Fibroblast of gingiva (primary cell): ENCODE measurements at regions not wholly inside any gene's neighbourhood (a gene's known extent, or its start where the extent isn't known, plus 50 kb on each side); places are given as distances from the start of the nearest gene placed in this dataset.

Experiments used
- DNase-seq: peaks from one replicate; pipeline ENCODE4 v3.0.0-alpha.2; 2011; ENCODE audit warnings: low read depth

DNA sequence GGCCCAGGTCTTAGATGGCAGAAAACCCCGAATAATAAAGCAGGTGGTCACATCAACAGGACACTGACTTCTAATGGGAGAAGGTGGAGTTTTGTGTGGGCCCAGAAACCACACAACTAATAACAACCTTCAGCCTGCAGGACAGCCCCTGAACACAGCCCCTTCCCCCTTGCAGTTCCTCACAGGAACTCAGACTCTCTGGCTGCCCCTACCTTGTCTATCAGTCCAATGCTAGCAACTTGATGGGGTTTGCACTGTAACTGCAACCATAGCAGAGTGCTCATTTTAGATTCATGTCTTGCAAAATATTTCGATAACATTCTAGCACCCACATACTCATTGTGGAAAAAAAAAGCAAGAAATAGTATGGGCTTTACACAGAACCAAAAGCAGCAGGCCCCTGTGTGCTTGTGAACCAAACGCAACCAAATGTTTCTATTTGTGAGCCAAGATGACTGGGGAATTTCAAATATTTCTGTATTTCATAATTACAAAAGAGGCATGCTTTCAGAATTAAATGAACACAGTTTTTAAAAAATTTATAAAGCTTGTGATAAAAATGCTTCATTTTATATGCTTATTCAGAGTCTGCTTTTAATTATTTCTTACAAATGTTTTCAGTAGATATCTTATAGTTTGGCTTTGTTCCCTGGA is 62.7 kb upstream of the PDE4D start:
- DNase-seq: peak; percentile 29

DNA sequence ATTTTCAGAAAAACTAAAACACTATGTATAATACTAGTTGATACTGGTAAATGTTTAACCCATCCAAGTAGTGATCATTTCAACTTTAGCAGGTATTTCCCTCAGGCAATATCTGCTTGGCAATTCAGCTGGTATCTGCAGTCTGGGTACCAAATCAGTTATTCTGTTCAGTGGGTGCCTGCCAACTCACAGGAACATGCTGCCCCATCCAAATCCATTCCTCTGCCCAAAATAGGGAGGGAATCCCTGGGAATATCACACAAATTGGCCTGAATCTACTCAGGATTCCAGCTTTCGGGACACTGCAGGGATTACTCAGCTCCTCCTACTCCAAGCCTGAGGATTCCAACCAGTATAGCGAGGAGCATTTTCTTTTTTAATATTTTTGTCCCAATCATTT is 61.7 kb upstream of the PDE4D start:
- DNase-seq: no peak

DNA sequence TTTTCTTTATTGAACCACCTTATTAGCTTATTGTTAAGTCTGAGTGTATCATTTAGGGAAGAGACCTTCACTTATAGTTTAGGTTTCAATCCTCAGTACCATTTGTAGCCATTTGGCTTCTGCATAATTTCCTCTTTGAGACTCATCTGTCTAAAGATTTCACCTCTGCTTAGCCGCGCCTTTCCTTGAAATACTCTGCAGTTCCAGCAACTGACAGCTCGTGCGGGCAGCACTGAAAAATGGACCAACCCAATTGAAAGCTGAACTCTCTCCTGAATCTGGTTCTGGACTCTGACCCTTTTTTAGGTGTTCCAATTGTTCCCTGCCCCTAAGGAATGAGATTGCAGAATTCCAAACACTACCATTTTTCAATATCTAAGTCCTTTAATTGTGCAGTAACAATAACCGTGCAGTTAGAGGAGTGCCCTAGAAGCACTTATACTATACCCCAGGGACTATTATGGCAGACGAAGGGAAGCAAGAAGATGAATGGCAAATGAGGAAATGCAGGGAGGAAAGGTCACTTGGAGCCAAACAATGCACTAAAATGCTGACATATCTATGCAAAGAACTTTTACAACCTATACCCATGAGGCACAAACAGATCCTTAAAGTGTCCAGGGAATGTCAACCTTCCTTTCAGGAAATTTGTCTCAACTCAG is 50.1 kb upstream of the PDE4D start:
- no peak for DNase-seq
